Cardiac fibroblast (primary cell): ENCODE measurements at regions not wholly inside any gene's neighbourhood (a gene's known extent, or its start where the extent isn't known, plus 50 kb on each side); places are given as distances from the start of the nearest gene placed in this dataset.
"Not testable (repeated sequence)": the region's sequence is repeated elsewhere in the genome, so short reads cannot be mapped to it uniquely, and the experiment has no call there.

ENCODE experiments used
- DNase-seq, 2 donors: peaks; one replicate each; pipeline versions ENCODE4 v3.0.0 to v3.0.0-alpha.2; 2010; ENCODE audit warnings: low read depth in 2 of 2
- H3K4me3 ChIP-seq, 2 donors: replicated peaks in 1 of 2; 1 replicate in 1 of 2; 2 replicates in 1 of 2; pipeline ENCODE4 v1.5.1; 2011; ENCODE audit warnings: low read depth in 2 of 2, low read length in 2 of 2, mild to moderate bottlenecking in 2 of 2, moderate library complexity in 1 of 2
- CTCF ChIP-seq: IDR thresholded peaks from one replicate; pipeline ENCODE4 v1.5.1; 2011; ENCODE audit warnings: low read depth, mild to moderate bottlenecking, low read length, inconsistent platforms

GRCh38 chr1:208343226-208343625 is 99.0 kb upstream of the PLXNA2 start:
- TF ChIP-seq CTCF: no peak
- H3K4me3 ChIP-seq: no peak overlapping the region
- DNase-seq: no peak

GRCh38 chr1:208344202-208344857 is 100.1 kb upstream of the PLXNA2 start:
- DNase-seq: no peak
- no peak overlapping the region for H3K4me3 ChIP-seq
- TF ChIP-seq CTCF: no peak

- TF ChIP-seq CTCF: no peak
- no peak overlapping the region for H3K4me3 ChIP-seq
- DNase-seq: no peak
Observed at GRCh38 chr1:208347191-208347590, 103.0 kb upstream of the PLXNA2 start.

- H3K4me3 ChIP-seq: no peak overlapping the region
- no peak for DNase-seq
- no peak for TF ChIP-seq CTCF
Observed at GRCh38 chr1:208349694-208350330, 105.6 kb upstream of the PLXNA2 start.

- H3K4me3 ChIP-seq: no peak overlapping the region
- DNase-seq: no peak
- no peak for TF ChIP-seq CTCF
Observed at GRCh38 chr1:208350815-208351214, 106.6 kb upstream of the PLXNA2 start.

- H3K4me3 ChIP-seq: no peak overlapping the region
- DNase-seq: no peak
- TF ChIP-seq CTCF: no peak
Observed at GRCh38 chr1:208351838-208352237, 107.7 kb upstream of the PLXNA2 start.

- not testable (repeated sequence) for DNase-seq, H3K4me3 ChIP-seq
Observed at GRCh38 chr1:208353797-208354196, 109.6 kb upstream of the PLXNA2 start.
